ENCODE measurements at regions not wholly inside any gene's neighbourhood (a gene's known extent, or its start where the extent isn't known, plus 50 kb on each side); places are given as distances from the start of the nearest gene placed in this dataset.

GRCh38 chrX:124940531-124940930, 379.1 kb upstream of the TEX13C start:
- TF ChIP-seq CTCF (IDR thresholded peaks at IDR 0.05; ENCODE audit: low read length) (no peak), EZH2 (IDR thresholded peaks at IDR 0.05; ENCODE audit: borderline replicate concordance, low read length) (no peak)
